MM.1S (cell line): ENCODE measurements at regions not wholly inside any gene's neighbourhood (a gene's known extent, or its start where the extent isn't known, plus 50 kb on each side); places are given as distances from the start of the nearest gene placed in this dataset.

Source experiments
- DNase-seq: peaks from one replicate; pipeline ENCODE4 v3.0.0-alpha.2; 2015
- H2AFZ ChIP-seq: fragments of 300-600 bp; sonication (generic); 2 replicates; pipeline ENCODE4 v1.6.0; 2016; ENCODE audit warnings: antibody characterized with exemption, low read length
- H3F3A ChIP-seq: fragments of 300-600 bp; sonication (generic); 2 replicates; pipeline ENCODE4 v1.6.1; 2016; ENCODE audit warnings: mild to moderate bottlenecking, antibody characterized with exemption, low read length, moderate library complexity, mixed read lengths; ENCODE audit not compliant: insufficient read depth
- H3K27ac ChIP-seq: fragments of 300-600 bp; sonication (generic); 2 replicates; pipeline ENCODE4 v1.5.1; 2016; ENCODE audit warnings: mild to moderate bottlenecking, low read length
- H3K27me3 ChIP-seq: fragments of 300-600 bp; sonication (generic); replicated peaks from 2 replicates; pipeline ENCODE4 v1.6.0; 2016; ENCODE audit warnings: low read length; ENCODE audit not compliant: insufficient read depth
- H3K36me3 ChIP-seq: fragments of 300-600 bp; sonication (generic); replicated peaks from 2 replicates; pipeline ENCODE4 v1.6.1; 2016; ENCODE audit warnings: mild to moderate bottlenecking, low read length, mixed read lengths; ENCODE audit not compliant: insufficient read depth
- H3K4me1 ChIP-seq: fragments of 300-600 bp; sonication (generic); 2 replicates; pipeline ENCODE4 v1.6.1; 2016; ENCODE audit warnings: low read length, mixed read lengths
- H3K4me2 ChIP-seq: fragments of 300-600 bp; sonication (generic); 2 replicates; pipeline ENCODE4 v1.6.0; 2016; ENCODE audit warnings: low read depth, low read length
- H3K4me3 ChIP-seq: fragments of 300-600 bp; sonication (generic); 2 replicates; pipeline ENCODE4 v1.5.1; 2016; ENCODE audit warnings: low read length, mixed read lengths
- H3K79me2 ChIP-seq: fragments of 300-600 bp; sonication (generic); 2 replicates; pipeline ENCODE4 v1.6.1; 2016; ENCODE audit warnings: mixed run types, low read length, mixed read lengths
- H3K9ac ChIP-seq: fragments of 300-600 bp; sonication (generic); 2 replicates; pipeline ENCODE4 v1.6.1; 2016; ENCODE audit warnings: low read length, mixed read lengths
- H3K9me2 ChIP-seq: fragments of 300-600 bp; sonication (generic); replicated peaks from 2 replicates; pipeline ENCODE4 v1.6.1; 2016; ENCODE audit warnings: mild to moderate bottlenecking, low read length, mixed read lengths; ENCODE audit not compliant: insufficient read depth
- H3K9me3 ChIP-seq: fragments of 300-600 bp; sonication (generic); replicated peaks from 2 replicates; pipeline ENCODE4 v1.6.1; 2016; ENCODE audit warnings: mild to moderate bottlenecking, low read length, mixed read lengths; ENCODE audit not compliant: insufficient read depth
- H4K20me1 ChIP-seq: fragments of 300-600 bp; sonication (generic); 2 replicates; pipeline ENCODE4 v1.6.1; 2016; ENCODE audit warnings: mild to moderate bottlenecking, low read length, moderate library complexity, mixed read lengths; ENCODE audit not compliant: insufficient read depth
- EZH2 ChIP-seq: fragments of 300-600 bp; sonication (generic); optimal IDR thresholded peaks from 2 replicates; pipeline ENCODE3; 2017; ENCODE audit warnings: low read depth, mild to moderate bottlenecking, antibody characterized with exemption, low read length, mixed read lengths
- EZH2phosphoT487 ChIP-seq: fragments of 300-600 bp; sonication (generic); IDR thresholded peaks from 2 replicates; pipeline ENCODE4 v1.6.1; 2018; ENCODE audit warnings: antibody characterized with exemption, low read length
- TF ChIP-seq, protein P1 (sequence below): fragments of 300-600 bp; sonication (generic); IDR thresholded peaks from 2 replicates; pipeline ENCODE4 v1.5.1; 2016; ENCODE audit warnings: antibody characterized with exemption, low read length, mixed read lengths

DNA sequence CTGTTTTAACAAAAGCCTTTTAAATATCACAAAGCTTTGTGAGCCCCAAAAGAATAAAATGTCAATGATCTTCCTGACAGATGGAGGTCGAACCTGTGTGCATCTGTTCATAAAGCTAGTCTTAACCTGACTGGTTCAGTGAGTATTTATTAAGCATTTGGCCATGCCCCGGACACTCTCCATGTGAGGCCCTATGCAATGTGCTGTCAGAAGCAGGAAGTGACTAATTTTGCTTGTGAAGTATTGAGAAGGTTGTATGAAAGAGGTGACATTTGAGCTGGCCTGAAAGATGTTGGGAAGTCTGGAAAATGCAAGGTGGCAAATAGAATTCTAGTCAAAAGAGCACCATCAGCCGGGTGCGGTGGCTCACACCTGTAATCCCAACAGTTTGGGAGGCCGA lies 171.4 kb downstream of the MSL3 start:
- Histone ChIP-seq H3F3A (no peaks in the 10 kb centered on the region), H3K4me1 (no peaks in the 10 kb centered on the region), H4K20me1 (no peaks in the 10 kb centered on the region), H3K27ac (no peak overlapping the region), H3K9ac (no peak overlapping the region), H3K36me3 (no peaks in the 10 kb centered on the region), H2AFZ (no peak overlapping the region), H3K4me3 (no peak overlapping the region), H3K79me2 (no peaks in the 10 kb centered on the region), H3K27me3 (no peaks in the 10 kb centered on the region), H3K9me3 (no peaks in the 10 kb centered on the region), H3K4me2 (no peak overlapping the region), H3K9me2 (no peaks in the 10 kb centered on the region)
- DNase-seq: no peak
- TF ChIP-seq EZH2 (no peak), EZH2phosphoT487 (no peak)
- TF ChIP-seq, protein P1, sequence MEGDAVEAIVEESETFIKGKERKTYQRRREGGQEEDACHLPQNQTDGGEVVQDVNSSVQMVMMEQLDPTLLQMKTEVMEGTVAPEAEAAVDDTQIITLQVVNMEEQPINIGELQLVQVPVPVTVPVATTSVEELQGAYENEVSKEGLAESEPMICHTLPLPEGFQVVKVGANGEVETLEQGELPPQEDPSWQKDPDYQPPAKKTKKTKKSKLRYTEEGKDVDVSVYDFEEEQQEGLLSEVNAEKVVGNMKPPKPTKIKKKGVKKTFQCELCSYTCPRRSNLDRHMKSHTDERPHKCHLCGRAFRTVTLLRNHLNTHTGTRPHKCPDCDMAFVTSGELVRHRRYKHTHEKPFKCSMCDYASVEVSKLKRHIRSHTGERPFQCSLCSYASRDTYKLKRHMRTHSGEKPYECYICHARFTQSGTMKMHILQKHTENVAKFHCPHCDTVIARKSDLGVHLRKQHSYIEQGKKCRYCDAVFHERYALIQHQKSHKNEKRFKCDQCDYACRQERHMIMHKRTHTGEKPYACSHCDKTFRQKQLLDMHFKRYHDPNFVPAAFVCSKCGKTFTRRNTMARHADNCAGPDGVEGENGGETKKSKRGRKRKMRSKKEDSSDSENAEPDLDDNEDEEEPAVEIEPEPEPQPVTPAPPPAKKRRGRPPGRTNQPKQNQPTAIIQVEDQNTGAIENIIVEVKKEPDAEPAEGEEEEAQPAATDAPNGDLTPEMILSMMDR: no peak

DNA sequence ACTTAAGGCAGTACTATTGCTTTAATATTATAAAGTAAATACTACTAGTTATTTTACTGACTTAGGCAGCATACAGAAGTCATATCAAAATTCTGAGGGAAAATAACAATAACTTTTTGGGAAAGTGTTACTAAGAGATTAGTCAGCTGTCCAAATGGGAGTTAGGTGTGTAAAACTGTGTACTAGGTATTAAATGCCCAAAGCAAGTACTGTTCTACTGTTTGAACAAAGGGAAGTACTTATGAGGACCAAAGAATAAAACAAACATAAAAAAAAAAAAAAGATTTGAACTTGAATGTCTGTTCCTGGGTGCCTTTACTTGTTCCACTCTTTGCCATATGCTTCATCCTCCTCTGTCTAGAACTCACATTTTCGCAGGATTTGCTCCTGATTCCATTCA lies 174.4 kb downstream of the MSL3 start:
- no peak for DNase-seq
- H3K27me3 ChIP-seq: no peaks in the 10 kb centered on the region
- H3K9ac ChIP-seq: no peak overlapping the region
- no peaks in the 10 kb centered on the region for H3K9me2 ChIP-seq
- no peaks in the 10 kb centered on the region for H3K4me1 ChIP-seq
- H3K4me2 ChIP-seq: no peak overlapping the region
- H4K20me1 ChIP-seq: no peaks in the 10 kb centered on the region
- H3K79me2 ChIP-seq: no peaks in the 10 kb centered on the region
- H3K4me3 ChIP-seq: no peak overlapping the region
- no peaks in the 10 kb centered on the region for H3K9me3 ChIP-seq
- no peaks in the 10 kb centered on the region for H3F3A ChIP-seq
- H3K27ac ChIP-seq: no peak overlapping the region
- TF ChIP-seq, protein P1: no peak
- TF ChIP-seq EZH2phosphoT487: no peak
- TF ChIP-seq EZH2: no peak
- H2AFZ ChIP-seq: no peak overlapping the region
- no peaks in the 10 kb centered on the region for H3K36me3 ChIP-seq

DNA sequence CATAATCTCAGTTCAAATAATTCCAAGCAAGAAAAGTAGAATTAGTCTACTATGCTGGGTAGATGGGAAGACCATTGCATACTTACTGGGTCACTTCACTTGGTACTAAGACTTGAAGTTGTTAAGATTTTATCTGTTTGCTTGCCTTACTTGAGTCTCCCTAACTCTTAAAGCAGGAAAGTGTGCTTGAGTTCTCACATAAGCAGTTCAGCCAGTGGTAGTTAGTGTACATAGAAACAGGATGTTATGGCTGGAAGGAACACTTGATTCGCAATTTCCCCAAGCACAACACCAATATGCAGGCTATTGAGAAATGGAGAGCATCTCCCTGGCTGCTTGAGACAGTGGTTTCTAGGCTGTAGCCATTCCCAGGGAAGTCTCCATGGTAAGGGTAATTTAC lies 176.1 kb downstream of the MSL3 start:
- Histone ChIP-seq H3K9me3 (no peaks in the 10 kb centered on the region), H3K4me2 (no peak overlapping the region), H3K4me1 (no peaks in the 10 kb centered on the region), H3K4me3 (no peak overlapping the region), H4K20me1 (no peaks in the 10 kb centered on the region), H3K36me3 (no peaks in the 10 kb centered on the region), H2AFZ (no peak overlapping the region), H3F3A (no peaks in the 10 kb centered on the region), H3K9ac (no peak overlapping the region), H3K79me2 (no peaks in the 10 kb centered on the region), H3K9me2 (no peaks in the 10 kb centered on the region), H3K27me3 (no peaks in the 10 kb centered on the region), H3K27ac (no peak overlapping the region)
- TF ChIP-seq EZH2phosphoT487: no peak
- TF ChIP-seq, protein P1: no peak
- TF ChIP-seq EZH2: no peak
- no peak for DNase-seq
